ENCODE measurements at regions not wholly inside any gene's neighbourhood (a gene's known extent, or its start where the extent isn't known, plus 50 kb on each side); places are given as distances from the start of the nearest gene placed in this dataset.
"Not testable (repeated sequence)": the region's sequence is repeated elsewhere in the genome, so short reads cannot be mapped to it uniquely, and the experiment has no call there.

- TF ChIP-seq, protein P1, sequence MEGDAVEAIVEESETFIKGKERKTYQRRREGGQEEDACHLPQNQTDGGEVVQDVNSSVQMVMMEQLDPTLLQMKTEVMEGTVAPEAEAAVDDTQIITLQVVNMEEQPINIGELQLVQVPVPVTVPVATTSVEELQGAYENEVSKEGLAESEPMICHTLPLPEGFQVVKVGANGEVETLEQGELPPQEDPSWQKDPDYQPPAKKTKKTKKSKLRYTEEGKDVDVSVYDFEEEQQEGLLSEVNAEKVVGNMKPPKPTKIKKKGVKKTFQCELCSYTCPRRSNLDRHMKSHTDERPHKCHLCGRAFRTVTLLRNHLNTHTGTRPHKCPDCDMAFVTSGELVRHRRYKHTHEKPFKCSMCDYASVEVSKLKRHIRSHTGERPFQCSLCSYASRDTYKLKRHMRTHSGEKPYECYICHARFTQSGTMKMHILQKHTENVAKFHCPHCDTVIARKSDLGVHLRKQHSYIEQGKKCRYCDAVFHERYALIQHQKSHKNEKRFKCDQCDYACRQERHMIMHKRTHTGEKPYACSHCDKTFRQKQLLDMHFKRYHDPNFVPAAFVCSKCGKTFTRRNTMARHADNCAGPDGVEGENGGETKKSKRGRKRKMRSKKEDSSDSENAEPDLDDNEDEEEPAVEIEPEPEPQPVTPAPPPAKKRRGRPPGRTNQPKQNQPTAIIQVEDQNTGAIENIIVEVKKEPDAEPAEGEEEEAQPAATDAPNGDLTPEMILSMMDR (IDR thresholded peaks at IDR 0.05; ENCODE audit: low read length) = not testable (repeated sequence)
- TF ChIP-seq EZH2 (optimal IDR thresholded peaks at IDR 0.05; ENCODE audit: low read depth, low read length) = not testable (repeated sequence)
These were observed 128.0 kb downstream of the AHSP start for GRCh38 chr16:31655674-31656073.
